GM12878 (cell line): ENCODE measurements at regions not wholly inside any gene's neighbourhood (a gene's known extent, or its start where the extent isn't known, plus 50 kb on each side); places are given as distances from the start of the nearest gene placed in this dataset.

ENCODE experiments used
- ATAC-seq: fragments of 200-7000 bp; cut with Tn5 transposase; 3 replicates; pipeline ENCODE4 v1.9.1; 2020; ENCODE audit warnings: mild to moderate bottlenecking, moderate library complexity
- BruUV-seq: library from RNA; stranded (reverse); fragments of 400-500 nt; replicated peaks from 2 replicates; lab custom pipeline; 2021; lab: Mats Ljungman, UMichigan
- CTCF ChIA-PET: fragments of 300-600 bp; sonication (Branson Sonifier 250); formaldehyde crosslinking; extraction: SDS; loops from one replicate; lab custom pipeline; 2021; ENCODE audit warnings: inconsistent platforms; lab: Yijun Ruan, JAX
- POLR2A ChIA-PET: fragments of 350-600 bp; formaldehyde crosslinking; extraction: SDS; loops from one replicate; lab custom pipeline; 2021; ENCODE audit warnings: inconsistent platforms; lab: Charles Lee
- RAD21 ChIA-PET: fragments of 300-600 bp; sonication (Branson Sonifier 250); formaldehyde crosslinking; loops from one replicate; lab custom pipeline; 2023; ENCODE audit warnings: antibody characterized with exemption; ENCODE audit not compliant: unreplicated experiment; lab: Charles Lee
- SMC1A ChIA-PET: fragments of 300-600 bp; sonication (Branson Sonifier 250); formaldehyde crosslinking; loops from one replicate; lab custom pipeline; 2023; ENCODE audit not compliant: unreplicated experiment, uncharacterized antibody; lab: Charles Lee
- DNase-seq: peaks from one replicate; pipeline ENCODE4 v3.0.0-alpha.2; 2011; ENCODE audit warnings: low read depth, low spot score
- FAIRE-seq: peaks from 3 replicates; lab custom pipeline; 2011; peaks lifted over from hg19 to GRCh38; lab: Jason Lieb, UNC
- H2AFZ ChIP-seq: 2 replicates; pipeline ENCODE4 v1.6.0; 2011; ENCODE audit warnings: low read depth, low read length, control low read depth; ENCODE audit not compliant: control insufficient read depth
- H3K27ac ChIP-seq: 2 replicates; pipeline ENCODE4 v1.5.1; 2011; ENCODE audit warnings: control low read depth; ENCODE audit not compliant: control insufficient read depth, insufficient read depth
- H3K27me3 ChIP-seq, 2 experiments: replicated peaks in 1 of 2; 2 replicates each; pipeline versions ENCODE4 v1.6.0 to v1.6.1; 2011; ENCODE audit warnings: low read length in 1 of 2; ENCODE audit not compliant: control insufficient read depth in 2 of 2, insufficient read depth in 2 of 2
- H3K36me3 ChIP-seq, 2 experiments: 2 replicates each; pipeline ENCODE4 v1.5.1; 2011; ENCODE audit warnings: low read length in 1 of 2; ENCODE audit not compliant: control insufficient read depth in 2 of 2, insufficient read depth in 2 of 2
- H3K4me1 ChIP-seq: 2 replicates; pipeline ENCODE4 v1.6.1; 2011; ENCODE audit warnings: mild to moderate bottlenecking, low read length, moderate library complexity, mixed read lengths; ENCODE audit not compliant: control insufficient read depth, insufficient read depth
- H3K4me2 ChIP-seq: 2 replicates; pipeline ENCODE4 v1.6.0; 2011; ENCODE audit warnings: control low read depth; ENCODE audit not compliant: control insufficient read depth, insufficient read depth
- H3K4me3 ChIP-seq: fragments of 200-600 bp; sonication (generic); 2 replicates; pipeline ENCODE4 v1.5.1; 2016
- H3K79me2 ChIP-seq: 2 replicates; pipeline ENCODE4 v1.6.0; 2011; ENCODE audit warnings: low read length; ENCODE audit not compliant: control insufficient read depth, insufficient read depth
- H3K9ac ChIP-seq: 2 replicates; pipeline ENCODE4 v1.8.0; 2011; ENCODE audit warnings: low read length, control low read depth, mixed read lengths; ENCODE audit not compliant: control insufficient read depth, insufficient read depth
- H3K9me3 ChIP-seq: replicated peaks from 3 replicates; pipeline ENCODE4 v1.5.1; 2011; ENCODE audit warnings: mild to moderate bottlenecking, low read length; ENCODE audit not compliant: control insufficient read depth, insufficient read depth
- H4K20me1 ChIP-seq: 2 replicates; pipeline ENCODE4 v1.6.0; 2011; ENCODE audit not compliant: control insufficient read depth, insufficient read depth
- EZH2 ChIP-seq: IDR thresholded peaks from 2 replicates; pipeline ENCODE4 v1.6.1; 2012; ENCODE audit warnings: low read depth, mild to moderate bottlenecking, control low read depth, inconsistent platforms, low read length, borderline replicate concordance; ENCODE audit not compliant: control insufficient read depth
- JUNB ChIP-seq: IDR thresholded peaks from 2 replicates; pipeline ENCODE4 v1.6.1; 2016; ENCODE audit warnings: antibody characterized with exemption, mild to moderate bottlenecking
- MEF2A ChIP-seq: IDR thresholded peaks from 2 replicates; pipeline ENCODE4 v1.6.1; 2011; ENCODE audit warnings: low read depth, mild to moderate bottlenecking, low read length, moderate library complexity; ENCODE audit not compliant: insufficient read depth
- NFXL1 ChIP-seq: fragments of 450-650 bp; IDR thresholded peaks from 2 replicates; pipeline ENCODE4 v1.6.1; 2017; ENCODE audit warnings: antibody characterized with exemption, mild to moderate bottlenecking, borderline replicate concordance
- WGBS: methylation state at CpG from one replicate; pipeline ENCODE4 v1.1.6; 2016; ENCODE audit warnings: low lambda C conversion rate; ENCODE audit not compliant: insufficient replicate concordance, insufficient coverage; ENCODE audit errors: missing lambda C conversion rate; 5-methylcytosine and 5-hydroxymethylcytosine counted together
- in situ Hi-C: fragments of 300-500 bp; cut with MboI; formaldehyde crosslinking; loops from 9 replicates; pipeline ENCODE4 v1.14.3; 2018; ENCODE audit warnings: mixed read lengths
- intact Hi-C: fragments of 100-400 bp; cut with micrococcal nuclease; formaldehyde crosslinking; loops from one replicate; pipeline ENCODE4 v1.14.2; 2022; ENCODE audit not compliant: unreplicated experiment
- TF ChIP-seq, protein P1 (sequence below): IDR thresholded peaks from 2 replicates; pipeline ENCODE4 v1.6.1; 2012; ENCODE audit warnings: low read length, inconsistent platforms

- SMC1A ChIA-PET: interaction anchor here (1.5 kb wide), 1 partner anchor 12 kb away, joined by 6 read pairs; no protein-coding TSS in a partner anchor
- Histone ChIP-seq H4K20me1 (no peaks in the 10 kb centered on the region), H3K4me1 (peaks cover 8% of the 10 kb centered on the region), H3K27me3 (no peaks in the 10 kb centered on the region), H3K9ac (no peak overlapping the region), H2AFZ (no peak overlapping the region), H3K36me3 (no peaks in the 10 kb centered on the region), H3K4me3 (no peak overlapping the region), H3K4me2 (no peak overlapping the region), H3K79me2 (no peaks in the 10 kb centered on the region), H3K9me3 (peaks cover 3% of the 10 kb centered on the region; the same call in 2 of the 3 replicates), H3K27ac (no peak overlapping the region)
- ATAC-seq (no peak), FAIRE-seq (no peak), DNase-seq (no peak)
- BruUV-seq: no TSS peak
- CTCF ChIA-PET: no interaction called here
- in situ Hi-C loops: no loop called here
- WGBS: 93% methylated on average over 2 of the region's 2 CpGs
- POLR2A ChIA-PET: no interaction called here
- intact Hi-C loops: no loop called here
- TF ChIP-seq MEF2A: no peak
- TF ChIP-seq, protein P1, sequence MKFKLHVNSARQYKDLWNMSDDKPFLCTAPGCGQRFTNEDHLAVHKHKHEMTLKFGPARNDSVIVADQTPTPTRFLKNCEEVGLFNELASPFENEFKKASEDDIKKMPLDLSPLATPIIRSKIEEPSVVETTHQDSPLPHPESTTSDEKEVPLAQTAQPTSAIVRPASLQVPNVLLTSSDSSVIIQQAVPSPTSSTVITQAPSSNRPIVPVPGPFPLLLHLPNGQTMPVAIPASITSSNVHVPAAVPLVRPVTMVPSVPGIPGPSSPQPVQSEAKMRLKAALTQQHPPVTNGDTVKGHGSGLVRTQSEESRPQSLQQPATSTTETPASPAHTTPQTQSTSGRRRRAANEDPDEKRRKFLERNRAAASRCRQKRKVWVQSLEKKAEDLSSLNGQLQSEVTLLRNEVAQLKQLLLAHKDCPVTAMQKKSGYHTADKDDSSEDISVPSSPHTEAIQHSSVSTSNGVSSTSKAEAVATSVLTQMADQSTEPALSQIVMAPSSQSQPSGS: no peak
- no peak for TF ChIP-seq JUNB
- no peak for TF ChIP-seq EZH2
- no peak for TF ChIP-seq NFXL1
- TF ChIP-seq, all 136 proteins: peak for 0
- RAD21 ChIA-PET: no interaction called here
Measured at GRCh38 chr7:17396692-17397091, 98.2 kb downstream of the AHR start.
